ENCODE measurements at regions not wholly inside any gene's neighbourhood (a gene's known extent, or its start where the extent isn't known, plus 50 kb on each side); places are given as distances from the start of the nearest gene placed in this dataset.
"Not testable (repeated sequence)": the region's sequence is repeated elsewhere in the genome, so short reads cannot be mapped to it uniquely, and the experiment has no call there.

DNA sequence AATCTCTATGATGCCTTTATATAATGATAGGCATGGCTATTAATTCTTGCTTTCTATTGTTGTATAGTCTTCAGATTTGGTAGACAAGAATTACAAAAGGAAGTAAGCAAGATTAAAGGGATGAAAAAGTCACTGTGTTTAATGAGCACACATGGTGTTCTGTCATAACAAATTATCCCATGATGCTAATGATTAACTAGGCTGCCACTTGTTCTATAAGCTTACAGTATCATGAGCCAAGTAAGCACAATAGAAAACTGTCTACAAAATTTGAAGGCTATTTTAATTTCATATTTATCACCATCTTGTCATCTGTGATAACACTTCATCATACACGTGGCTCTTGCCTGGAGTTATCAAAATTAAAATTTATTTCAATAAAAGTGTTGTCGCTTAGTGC is 466.7 kb downstream of the GASK1B start:
- DNase-seq (ENCODE audit: low read depth), result no peak

GRCh38 chr4:157702831-157703230 is 470.0 kb downstream of the GASK1B start:
- no peak for TF ChIP-seq CTCF (IDR thresholded peaks at IDR 0.05; ENCODE audit: insufficient read depth, low read depth, low read length)
- DNase-seq (ENCODE audit: low read depth), result no peak
- no peak overlapping the region for H3K4me3 ChIP-seq (ENCODE audit: low read depth, low read length)

More for the DNA sequence above, 466.7 kb downstream of the GASK1B start:
- H3K4me3 ChIP-seq (ENCODE audit: low read depth, low read length), result no peak overlapping the region
- no peak for TF ChIP-seq CTCF (IDR thresholded peaks at IDR 0.05; ENCODE audit: insufficient read depth, low read depth, low read length)

GRCh38 chr4:157701695-157701994 is 471.2 kb downstream of the GASK1B start:
- no peak for TF ChIP-seq CTCF (IDR thresholded peaks at IDR 0.05; ENCODE audit: insufficient read depth, low read depth, low read length)
- no peak overlapping the region for H3K4me3 ChIP-seq (ENCODE audit: low read depth, low read length)
- no peak for DNase-seq (ENCODE audit: low read depth)

GRCh38 chr4:157700898-157701694 is 471.7 kb downstream of the GASK1B start:
- no peak overlapping the region for H3K4me3 ChIP-seq (ENCODE audit: low read depth, low read length)
- no peak for TF ChIP-seq CTCF (IDR thresholded peaks at IDR 0.05; ENCODE audit: insufficient read depth, low read depth, low read length)
- DNase-seq (ENCODE audit: low read depth), result no peak

DNA sequence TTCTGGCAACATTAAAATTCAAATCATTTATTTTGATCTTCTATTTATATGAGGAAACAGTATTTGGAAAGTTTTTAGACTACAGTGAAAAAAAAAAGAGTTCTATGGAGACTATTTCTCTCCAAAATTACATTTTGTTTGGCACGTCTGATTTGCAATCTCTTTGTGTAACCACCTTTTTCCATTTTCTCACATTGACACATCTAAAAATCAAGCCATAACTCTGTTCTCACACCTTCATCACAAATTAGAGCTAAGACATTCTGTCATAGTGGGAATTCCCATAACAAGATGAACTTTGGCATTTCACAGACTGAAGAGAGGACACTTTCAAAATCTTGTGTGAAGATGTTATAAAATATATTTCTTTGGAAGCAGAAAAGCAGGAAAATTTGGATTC is 468.9 kb downstream of the GRIA2 start:
- DNase-seq (ENCODE audit: low read depth), result no peak
- TF ChIP-seq CTCF (IDR thresholded peaks at IDR 0.05; ENCODE audit: insufficient read depth, low read depth, low read length), result no peak
- H3K4me3 ChIP-seq (ENCODE audit: low read depth, low read length), result no peak overlapping the region

- DNase-seq (ENCODE audit: low read depth), result no peak
- no peak for TF ChIP-seq CTCF (IDR thresholded peaks at IDR 0.05; ENCODE audit: insufficient read depth, low read depth, low read length)
- no peak overlapping the region for H3K4me3 ChIP-seq (ENCODE audit: low read depth, low read length)
Observed at GRCh38 chr4:157687971-157688370, 467.4 kb downstream of the GRIA2 start.

GRCh38 chr4:157679326-157679725 is 458.8 kb downstream of the GRIA2 start:
- DNase-seq (ENCODE audit: low read depth); H3K4me3 ChIP-seq (ENCODE audit: low read depth, low read length): not testable (repeated sequence)
